NCI-H510A treated with DMSO at 0.1 percent for 48 hours (cell line): ENCODE measurements at regions not wholly inside any gene's neighbourhood (a gene's known extent, or its start where the extent isn't known, plus 50 kb on each side); places are given as distances from the start of the nearest gene placed in this dataset.

ENCODE experiments used
- DNase-seq: peaks from one replicate; lab custom pipeline; 2025; lab: John Stamatoyannopoulos, UW

DNA sequence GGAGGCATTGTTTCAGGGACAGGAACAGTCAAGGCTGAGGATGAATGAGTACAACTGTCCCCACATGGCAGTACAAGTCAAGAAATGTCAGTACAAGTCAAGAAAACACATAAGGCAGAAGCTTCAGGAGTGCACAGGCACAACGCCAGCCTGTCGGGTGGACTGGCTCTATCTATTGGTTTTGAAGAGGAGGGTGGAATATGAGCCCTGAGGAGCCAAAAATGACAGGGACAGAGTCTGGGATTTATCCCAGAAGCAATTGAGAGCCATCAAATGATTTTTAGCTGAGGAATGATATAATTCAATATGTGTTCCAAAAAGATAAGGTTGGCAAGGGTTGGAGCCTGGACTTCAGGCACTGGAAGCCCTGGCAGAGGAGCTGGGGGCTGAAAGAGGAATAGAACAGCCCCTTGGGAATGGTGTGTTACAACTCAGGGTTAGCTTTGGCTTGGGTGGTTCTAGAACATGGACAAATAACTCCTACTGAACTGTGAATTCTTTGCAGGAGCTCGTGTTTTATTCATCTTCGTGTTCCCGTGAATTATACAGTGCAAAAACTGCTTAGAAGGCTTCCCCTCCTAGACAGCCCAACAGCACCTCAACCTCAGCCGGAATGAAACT lies 425.7 kb upstream of the ARID1B start:
- DNase-seq = no peak

DNA sequence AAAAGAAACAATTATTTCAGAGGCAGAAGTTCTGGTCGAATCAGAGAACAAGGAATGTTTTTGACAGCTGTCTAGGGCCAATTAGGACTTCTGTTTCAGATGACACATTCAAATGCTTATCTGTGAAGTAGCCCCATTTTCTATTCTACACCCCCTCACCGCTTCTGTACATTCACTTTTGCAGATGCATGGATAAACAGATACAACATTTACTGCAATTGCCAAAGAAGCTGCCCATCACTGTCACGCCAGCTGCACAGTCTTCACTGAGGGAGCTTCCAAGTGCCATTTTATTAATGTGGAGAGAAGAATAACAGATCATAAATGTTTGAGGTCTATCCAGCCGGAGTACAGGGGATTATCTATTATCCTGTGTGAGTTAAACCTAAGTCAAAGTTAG lies 426.8 kb upstream of the ARID1B start:
- DNase-seq = no peak

DNA sequence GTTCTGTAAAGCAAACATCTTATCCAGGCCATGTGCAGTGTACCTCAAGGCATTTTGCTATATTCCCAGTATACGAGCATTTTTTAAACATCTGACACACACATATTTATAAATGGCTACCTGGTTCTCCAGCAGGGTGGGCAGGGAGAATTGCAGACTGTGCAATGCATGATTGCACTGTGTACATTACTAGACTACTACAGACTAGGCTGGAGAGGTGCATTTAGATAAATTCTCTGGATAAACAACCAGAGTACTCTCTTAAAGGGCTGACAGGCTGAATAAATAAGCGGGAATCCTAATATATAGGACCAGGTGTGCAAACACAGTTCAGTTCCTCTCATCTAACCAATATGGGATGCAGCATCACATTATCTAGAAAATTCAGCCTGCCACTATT lies 428.3 kb upstream of the ARID1B start:
- peak; percentile 86 for DNase-seq

DNA sequence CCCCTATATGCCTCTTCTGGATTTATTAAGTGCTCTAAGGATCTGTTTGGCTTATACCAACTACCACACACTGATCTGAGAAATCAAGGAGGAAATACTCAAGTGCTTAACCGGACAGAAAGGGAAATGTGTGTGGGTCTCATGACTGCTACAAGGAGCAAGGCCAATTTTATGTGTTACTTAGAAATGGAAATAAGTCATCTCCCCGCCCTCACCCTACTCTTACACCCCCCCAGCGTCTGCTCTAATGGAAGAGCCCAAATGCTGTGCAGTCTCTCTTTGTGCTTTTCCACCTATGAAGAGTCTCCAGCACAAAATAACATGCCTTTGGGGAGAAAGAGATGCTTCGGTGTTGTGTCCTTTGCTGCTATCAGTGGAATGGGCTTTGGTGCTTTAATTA lies 428.8 kb upstream of the ARID1B start:
- peak; percentile 85 for DNase-seq

DNA sequence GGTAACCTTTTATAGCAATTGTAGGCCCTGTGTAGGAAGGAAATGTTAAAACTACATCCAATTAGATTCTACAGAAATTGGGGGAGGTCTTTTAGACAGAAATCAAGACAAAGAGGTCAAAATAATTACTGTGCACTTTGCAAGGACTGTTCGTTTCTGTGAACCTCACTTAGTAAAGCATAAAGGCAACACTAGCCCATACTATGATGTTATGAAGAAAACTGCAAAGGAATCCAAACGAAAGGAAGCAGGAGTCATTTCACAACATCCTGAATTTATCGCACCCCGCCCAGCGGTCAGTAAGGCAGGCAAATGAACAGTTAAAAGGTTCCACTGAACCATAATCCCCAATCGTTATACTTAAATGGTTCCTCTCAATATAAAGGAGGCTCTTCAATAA lies 429.5 kb upstream of the ARID1B start:
- DNase-seq = no peak

DNA sequence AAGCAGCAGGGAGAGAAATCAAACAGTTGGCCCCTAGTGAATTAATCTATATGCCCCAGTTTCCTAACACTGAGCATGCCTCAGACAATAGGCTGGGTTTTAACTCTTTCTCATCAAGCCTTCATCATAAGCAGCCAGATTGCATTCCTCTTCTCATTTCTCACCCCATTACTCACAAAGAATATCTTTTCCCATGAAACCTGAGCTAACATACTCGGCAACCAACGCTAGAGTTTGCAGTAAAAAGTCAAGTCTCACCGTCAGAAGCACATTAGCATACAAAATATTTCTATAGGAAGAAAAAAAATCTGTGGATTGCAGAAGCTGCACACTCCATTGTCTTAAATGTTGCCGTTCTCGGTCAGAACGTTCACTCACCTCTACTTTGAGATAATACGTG lies 429.9 kb upstream of the ARID1B start:
- DNase-seq = no peak

DNA sequence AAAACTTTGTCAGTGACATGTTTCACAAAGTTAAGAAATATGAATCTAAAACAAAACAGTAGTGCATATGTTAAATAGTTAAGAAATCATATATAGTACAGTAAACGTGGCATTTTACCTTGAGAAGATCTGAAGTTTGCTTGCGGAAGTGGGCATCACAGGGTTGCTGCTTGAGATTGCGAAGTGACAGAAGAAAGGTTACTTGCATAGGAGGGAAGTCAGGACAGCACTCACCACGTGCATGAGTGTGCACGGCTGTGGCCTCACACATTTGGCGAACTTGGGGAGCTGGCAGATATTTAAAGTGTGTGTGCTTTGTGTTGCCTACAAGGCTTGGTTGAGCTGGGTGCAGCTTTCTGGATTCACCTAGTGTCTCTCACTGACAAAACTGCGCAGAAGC lies 431.5 kb upstream of the ARID1B start:
- DNase-seq = no peak

DNA sequence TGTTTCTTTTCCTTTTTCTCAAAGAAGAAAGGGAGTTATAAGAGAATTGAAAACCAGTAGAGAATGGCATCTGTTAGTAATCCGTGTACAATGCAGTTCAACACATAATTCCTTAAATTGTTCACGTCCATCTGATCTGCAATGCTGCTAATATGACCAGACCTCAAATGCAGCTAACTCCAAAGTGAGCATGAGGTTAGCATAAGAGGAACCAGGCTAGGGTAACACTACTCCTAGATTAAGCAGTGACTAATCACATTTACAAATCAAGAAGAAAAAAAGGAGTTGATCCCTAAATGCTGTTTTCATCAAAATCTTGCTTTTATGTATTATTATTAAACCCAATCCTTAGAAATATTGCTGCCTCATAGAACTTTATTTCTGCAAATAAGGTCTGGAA lies 432.7 kb upstream of the ARID1B start:
- no peak for DNase-seq

DNA sequence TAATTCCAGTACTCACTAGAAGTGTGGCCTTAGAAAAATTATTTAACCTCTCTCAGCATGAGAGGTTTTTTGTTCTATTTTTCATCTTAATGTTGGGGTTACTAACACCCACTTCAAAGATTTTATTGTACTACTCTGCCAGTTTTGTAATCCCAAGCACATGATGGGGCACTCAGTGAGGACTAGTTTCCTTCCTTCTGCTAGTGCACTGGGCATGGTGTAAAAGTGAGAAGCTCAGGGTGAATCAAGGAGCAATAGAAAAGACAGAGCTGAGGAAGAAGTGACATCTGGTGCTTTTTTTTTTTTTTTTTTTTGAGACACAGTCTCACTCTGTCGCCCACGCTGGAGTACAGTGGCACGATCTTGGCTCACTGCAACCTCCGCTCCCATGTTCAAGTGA lies 439.4 kb upstream of the ARID1B start:
- DNase-seq = no peak

DNA sequence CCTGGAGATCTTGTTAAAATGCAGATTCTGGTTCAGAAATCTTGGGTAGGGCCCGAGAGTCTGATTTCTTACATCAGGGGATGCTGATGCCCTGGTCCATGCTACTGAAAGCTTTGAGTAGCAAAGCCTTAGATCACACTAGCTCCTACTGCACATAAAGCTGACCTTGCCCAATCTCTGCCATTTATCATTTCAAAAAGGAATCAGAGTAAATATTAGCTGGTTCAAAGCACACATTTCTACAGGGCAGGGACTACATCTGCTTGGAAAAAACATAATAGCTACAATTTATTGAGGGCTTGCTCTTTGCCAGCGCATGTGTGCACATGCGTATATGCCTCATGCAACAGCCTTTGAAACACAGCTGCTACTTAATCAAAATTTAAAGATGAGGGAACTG lies 440.4 kb upstream of the ARID1B start:
- DNase-seq = no peak

DNA sequence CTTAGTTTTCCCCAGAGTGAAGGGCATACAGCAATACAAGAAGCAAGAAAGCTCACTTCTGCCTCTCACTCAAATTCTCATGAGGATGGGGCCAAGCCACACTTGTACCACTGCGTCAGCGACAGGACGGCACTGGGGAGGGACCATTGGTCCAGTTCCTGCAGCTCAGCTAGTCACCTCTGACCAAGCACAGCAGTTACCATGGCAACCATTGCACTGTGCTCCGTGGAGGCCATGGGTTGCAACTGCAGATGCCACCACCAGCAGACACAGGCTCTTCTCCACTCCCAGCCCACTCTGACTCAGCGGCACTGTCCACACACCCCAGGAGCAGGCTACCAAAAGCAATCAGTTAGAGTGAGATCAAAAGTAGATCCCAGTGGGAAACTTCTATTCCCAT lies 441.1 kb upstream of the ARID1B start:
- no peak for DNase-seq

DNA sequence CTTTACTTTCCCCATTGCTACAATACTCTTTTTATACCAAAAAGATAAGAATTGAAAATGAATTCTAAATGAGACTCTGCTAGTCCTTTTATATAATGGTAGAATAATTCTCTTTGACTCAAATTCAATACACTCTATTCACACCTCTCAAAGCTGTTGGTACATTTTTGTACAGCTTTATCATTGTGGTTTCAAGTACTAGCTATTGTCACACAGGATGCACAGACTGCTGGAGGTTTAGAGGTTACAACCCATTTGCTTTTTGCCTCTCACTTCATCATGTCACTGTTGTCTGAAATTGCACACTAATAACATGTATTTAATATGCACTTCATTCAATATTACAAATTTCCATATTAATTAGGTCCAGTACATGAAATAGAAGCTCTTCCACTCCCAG lies 442.2 kb upstream of the ARID1B start:
- no peak for DNase-seq

DNA sequence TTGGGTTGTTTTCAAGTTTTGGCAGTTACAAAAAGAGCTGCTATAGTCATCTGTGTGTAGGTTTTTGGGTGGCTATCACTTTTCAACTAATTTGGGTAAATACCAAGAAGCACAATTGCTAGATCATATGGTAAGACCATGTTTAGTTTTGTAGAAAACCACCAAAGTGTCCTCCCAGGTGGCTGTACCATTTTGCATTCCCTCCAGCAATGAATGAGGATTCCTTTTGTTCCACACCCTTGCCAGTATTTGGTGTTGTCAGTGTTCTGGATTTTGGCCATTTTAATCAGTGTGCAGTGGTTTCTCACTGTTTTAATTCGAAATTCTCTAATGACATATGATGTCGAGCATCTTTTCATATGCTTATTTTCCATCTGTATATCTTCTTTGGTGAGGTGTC lies 457.5 kb upstream of the ARID1B start:
- no peak for DNase-seq

DNA sequence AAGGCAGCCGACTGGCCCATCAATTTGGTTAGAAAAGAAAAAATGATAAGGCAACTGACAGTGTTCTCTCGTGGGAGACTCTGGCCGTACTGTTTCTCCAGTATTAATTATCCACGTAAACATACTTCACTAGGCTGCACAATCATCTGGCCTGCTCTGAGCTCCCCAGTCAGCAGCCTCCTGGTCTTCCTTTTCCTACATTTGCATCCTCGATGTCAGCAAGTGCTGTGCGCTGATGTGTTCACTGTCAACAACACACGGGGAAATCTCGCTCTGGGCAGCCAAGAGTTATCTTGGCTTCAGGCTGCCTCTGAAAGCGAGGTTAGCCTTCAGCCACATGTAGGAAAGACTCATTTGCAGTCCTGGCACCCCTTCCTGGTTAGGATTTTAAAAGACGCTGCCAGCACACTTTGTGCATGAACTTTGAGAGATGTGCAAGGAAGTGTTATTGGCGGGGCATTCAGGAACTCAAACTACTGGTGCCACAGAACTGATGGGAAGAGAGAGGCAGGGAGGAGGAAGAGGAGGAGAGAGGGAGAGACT lies 460.5 kb upstream of the ARID1B start:
- DNase-seq = no peak

DNA sequence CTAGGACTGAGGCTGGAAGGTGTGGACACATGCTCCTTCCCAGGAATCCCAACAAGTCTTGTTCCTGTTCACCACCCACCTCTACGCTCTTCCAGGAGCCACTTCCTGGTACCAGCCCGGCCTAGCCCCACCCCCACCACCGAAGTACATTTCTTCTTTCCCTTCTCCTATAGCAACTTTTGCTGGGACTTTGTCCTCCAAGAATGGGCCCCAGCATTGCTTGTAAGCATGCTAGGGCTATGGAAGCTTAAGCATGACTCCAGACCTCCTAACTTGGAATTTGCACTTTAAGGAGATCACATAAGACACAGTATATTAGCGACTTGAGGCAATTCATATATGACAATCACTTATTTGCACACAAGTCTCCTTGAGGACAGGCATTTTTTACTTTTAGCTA lies 462.0 kb upstream of the ARID1B start:
- no peak for DNase-seq

DNA sequence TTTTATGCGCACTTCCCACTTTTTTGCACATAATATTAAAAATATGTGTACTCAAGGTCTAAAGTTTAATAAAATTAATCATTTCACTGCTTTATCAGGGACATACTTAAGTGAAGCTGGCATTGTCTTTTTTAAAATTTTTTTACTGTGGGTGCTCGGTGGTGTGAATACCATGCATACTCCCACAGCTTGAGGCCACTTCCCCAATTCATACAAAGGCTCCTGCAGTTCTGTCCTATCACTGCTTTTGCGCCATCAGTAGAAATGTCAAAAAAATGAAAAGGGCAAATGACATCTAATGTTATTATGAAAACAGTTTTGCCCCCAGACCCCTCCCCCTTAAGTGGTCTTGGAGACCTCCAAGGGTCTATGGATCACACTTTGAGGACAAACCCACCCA lies 464.1 kb upstream of the ARID1B start:
- no peak for DNase-seq

DNA sequence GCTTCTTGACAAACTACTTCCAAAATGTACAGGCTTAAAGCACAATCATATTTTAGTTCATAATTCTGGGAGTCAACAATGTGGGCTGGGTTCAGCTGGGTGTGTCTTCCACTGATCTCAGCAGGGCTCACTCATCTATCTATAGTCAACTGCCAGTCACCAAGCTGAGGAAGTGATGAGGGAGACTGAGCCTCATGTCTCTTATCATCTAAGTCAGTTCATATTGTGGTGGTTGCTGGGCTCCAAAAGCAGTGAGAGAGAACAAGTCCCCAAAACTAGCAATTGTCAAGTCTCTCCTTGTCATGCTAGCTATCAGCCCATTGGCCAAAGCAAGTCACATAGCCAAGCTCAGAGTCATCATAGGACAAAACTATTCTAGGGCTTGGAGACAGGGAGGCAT lies 465.9 kb upstream of the ARID1B start:
- DNase-seq = no peak

DNA sequence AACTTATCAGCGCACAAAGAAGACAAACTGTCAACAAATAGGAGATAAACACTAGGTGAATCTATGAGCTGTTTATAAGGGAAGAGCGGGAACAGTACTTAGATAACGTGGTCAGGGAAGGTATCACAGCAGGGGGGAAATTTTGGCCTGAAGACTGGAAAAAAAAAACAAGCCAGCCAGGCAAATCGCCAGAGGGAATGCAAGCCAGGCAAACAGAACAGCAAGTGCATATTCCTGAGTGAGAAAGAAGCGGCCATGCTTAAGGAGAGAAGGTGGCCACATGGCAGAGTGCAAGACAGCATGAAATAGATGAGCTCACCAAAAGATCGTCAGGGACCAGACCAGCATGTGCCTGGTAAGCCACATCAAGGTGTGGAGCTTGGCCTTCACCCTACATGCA lies 466.5 kb upstream of the ARID1B start:
- no peak for DNase-seq

DNA sequence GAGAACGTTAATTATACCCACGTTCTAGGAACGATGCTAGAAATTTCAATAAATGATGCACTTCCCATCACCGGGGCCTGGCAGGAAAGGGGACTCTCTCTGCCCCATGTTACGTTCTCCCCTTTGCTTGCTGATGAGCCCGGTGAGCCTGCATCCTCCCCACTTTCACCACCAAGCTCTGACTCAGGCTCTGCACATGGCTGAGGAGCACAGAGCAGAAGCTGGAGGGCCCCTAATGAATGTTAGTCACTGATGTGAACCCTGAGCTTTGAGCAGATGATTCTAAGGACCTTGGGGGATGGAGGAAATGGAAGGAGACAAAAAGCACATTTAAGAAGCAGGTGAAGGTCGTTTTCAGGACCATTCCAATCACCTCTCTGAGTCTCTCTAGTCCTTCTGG lies 468.2 kb upstream of the ARID1B start:
- no peak for DNase-seq

DNA sequence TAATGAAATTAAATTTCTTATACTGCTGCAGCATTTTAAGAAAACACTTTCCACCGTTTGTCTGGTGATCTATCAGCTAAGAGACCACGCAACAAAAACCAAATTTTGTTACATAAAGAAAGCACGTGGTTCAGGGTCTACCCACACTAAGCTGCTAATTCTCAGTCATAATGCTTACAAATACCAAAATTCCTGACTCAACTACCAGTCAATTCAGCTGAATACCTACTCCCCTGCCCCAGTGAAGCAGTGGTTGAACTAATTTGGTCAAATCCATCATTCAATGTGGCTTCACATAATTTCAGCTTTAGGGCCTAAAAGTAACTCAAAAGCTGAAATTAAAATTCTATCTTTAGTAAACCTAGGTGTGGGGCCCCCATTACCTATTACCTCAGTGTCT lies 468.6 kb upstream of the ARID1B start:
- DNase-seq = no peak

DNA sequence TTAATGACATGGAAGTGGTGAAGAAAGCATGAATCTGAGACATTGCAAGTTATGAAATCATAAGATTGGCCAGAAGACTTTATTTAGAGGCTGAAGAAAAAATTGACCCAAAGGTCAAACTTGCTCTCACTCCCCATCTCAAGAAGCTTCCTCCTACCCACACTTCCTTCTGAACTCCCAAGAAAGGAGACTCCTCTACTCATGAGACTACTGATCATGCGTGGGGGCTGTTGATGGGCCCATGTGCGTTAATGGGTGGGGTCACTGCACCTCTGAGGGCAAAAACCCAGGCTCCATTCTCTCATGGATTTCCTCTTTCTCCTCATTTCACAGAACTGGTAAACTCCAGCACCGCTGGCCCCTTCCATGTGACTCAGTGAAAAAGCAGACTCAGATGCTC lies 470.6 kb upstream of the ARID1B start:
- DNase-seq = no peak

DNA sequence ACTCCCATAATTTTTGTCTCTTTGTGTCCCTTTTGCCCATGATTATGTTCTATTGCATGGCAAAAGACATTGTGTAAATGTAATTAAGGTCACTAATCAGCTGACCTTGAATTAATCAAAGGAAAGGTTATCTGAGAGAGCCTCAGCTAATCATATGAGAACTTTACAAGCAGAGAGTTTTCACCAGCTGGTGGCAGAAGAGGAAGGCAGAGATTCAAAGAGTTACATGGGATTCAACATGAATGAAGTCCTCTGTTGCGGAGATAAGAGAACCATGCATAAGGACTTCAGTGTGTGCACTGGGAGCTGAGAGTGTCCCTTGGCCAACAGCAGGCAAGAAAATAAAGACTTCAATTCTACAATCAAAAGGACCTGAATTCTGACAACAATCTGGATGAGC lies 494.1 kb upstream of the ARID1B start:
- DNase-seq = no peak

DNA sequence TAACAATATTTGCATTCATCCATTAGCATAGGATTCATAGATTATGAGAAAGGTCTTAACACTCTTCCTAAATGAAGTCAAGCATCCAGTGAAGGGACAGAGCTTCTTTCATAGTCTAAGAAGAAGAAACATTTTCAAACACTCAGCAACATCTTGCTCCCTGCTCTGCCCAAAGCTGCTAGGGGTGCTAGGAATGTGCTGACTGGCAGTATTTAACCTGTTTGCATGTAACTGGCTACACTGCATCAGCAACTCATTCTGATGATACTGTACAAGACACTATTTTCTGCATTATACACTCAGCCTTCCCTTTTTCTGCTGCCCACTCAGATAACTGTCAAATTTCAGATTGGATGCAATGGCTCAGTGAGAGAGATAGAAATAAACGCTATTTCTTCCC lies 495.1 kb upstream of the ARID1B start:
- no peak for DNase-seq

DNA sequence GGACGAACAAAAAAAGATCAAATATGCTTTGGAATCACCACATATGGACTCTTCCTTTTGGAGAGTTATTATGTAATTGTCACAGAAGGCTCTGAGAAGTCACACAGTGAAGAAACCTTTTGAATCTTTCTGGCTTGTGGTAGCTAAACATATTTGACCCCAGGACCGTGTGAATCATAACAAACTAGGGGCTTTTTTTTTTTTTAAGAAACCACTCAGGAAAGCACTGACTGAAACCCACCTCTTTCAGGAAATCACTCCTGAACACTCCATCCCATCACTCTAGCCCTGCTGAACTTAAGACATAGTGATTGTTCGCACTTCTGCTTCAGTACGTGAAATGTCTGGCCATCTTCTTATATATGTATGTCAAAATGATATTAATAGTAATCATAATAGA lies 495.9 kb upstream of the ARID1B start:
- no peak for DNase-seq

DNA sequence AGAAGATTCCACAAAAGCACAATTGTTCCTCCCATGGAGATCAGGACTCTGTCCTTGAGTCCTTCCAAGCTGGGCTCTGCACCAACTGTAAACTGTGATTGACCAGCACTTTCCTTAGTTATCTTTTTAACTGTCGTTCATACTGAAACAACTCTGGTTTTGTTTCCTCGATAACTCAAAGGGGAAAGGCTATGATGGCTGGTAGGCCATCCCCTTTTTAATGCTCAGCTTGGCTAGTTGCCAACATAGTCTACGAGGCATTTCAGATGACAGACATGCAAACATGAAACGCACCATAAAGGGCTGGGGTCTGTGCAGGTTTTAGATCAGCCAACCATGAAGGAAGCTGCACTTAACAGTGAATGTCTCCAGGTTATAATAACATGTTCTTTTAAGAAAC lies 497.1 kb upstream of the ARID1B start:
- peak; percentile 65 for DNase-seq
